H9 (cell line): ENCODE measurements at regions not wholly inside any gene's neighbourhood (a gene's known extent, or its start where the extent isn't known, plus 50 kb on each side); places are given as distances from the start of the nearest gene placed in this dataset.

Experiments
- DNase-seq: peaks from one replicate; pipeline ENCODE4 v3.0.0-alpha.2; 2017
- H2AFZ ChIP-seq: one replicate; pipeline ENCODE4 v1.6.1; 2013; ENCODE audit warnings: mild to moderate bottlenecking, low read length, control low read depth, moderate library complexity
- H2AK5ac ChIP-seq: 2 replicates; pipeline ENCODE4 v1.6.1; 2013; ENCODE audit warnings: low read length, control low read depth, mixed read lengths; ENCODE audit not compliant: insufficient read length
- H2BK120ac ChIP-seq: one replicate; pipeline ENCODE4 v1.6.1; 2013; ENCODE audit warnings: low read depth, mild to moderate bottlenecking, low read length, control low read depth, inconsistent platforms; ENCODE audit not compliant: poor library complexity, severe bottlenecking
- H2BK12ac ChIP-seq: 2 replicates; pipeline ENCODE4 v1.6.1; 2013; ENCODE audit warnings: low read length, control low read depth, mixed read lengths, low read depth; ENCODE audit not compliant: insufficient read length
- H2BK15ac ChIP-seq: 2 replicates; pipeline ENCODE4 v1.6.1; 2013; ENCODE audit warnings: low read depth, low read length, control low read depth
- H2BK20ac ChIP-seq: one replicate; pipeline ENCODE4 v1.6.1; 2013; ENCODE audit warnings: low read depth, mild to moderate bottlenecking, low read length, control low read depth, inconsistent platforms; ENCODE audit not compliant: poor library complexity, severe bottlenecking
- H2BK5ac ChIP-seq: 2 replicates; pipeline ENCODE4 v1.6.1; 2013; ENCODE audit warnings: low read length, control low read depth, mixed read lengths; ENCODE audit not compliant: insufficient read length
- H3K14ac ChIP-seq: 2 replicates; pipeline ENCODE4 v1.6.1; 2013; ENCODE audit warnings: low read length, control low read depth; ENCODE audit not compliant: insufficient read depth
- H3K18ac ChIP-seq: 2 replicates; pipeline ENCODE4 v1.6.1; 2013; ENCODE audit warnings: low read depth, mild to moderate bottlenecking, mixed read lengths, low read length, control low read depth; ENCODE audit not compliant: insufficient read length
- H3K23ac ChIP-seq: 2 replicates; pipeline ENCODE4 v1.6.1; 2013; ENCODE audit warnings: low read length, control low read depth, mixed read lengths, low read depth; ENCODE audit not compliant: insufficient read length
- H3K23me2 ChIP-seq: 2 replicates; pipeline ENCODE4 v1.6.1; 2013; ENCODE audit warnings: low read depth, mild to moderate bottlenecking, mixed read lengths, low read length, control low read depth; ENCODE audit not compliant: insufficient read length, poor library complexity, severe bottlenecking
- H3K27ac ChIP-seq: 2 replicates; pipeline ENCODE4 v1.5.1; 2013; ENCODE audit warnings: low read length, control low read depth, mixed read lengths, low read depth; ENCODE audit not compliant: insufficient read length
- H3K27me3 ChIP-seq: 2 replicates; pipeline ENCODE4 v1.6.1; 2013; ENCODE audit warnings: low read length, control low read depth, inconsistent platforms; ENCODE audit not compliant: insufficient read depth
- H3K4ac ChIP-seq: 2 replicates; pipeline ENCODE4 v1.6.1; 2013; ENCODE audit warnings: low read depth, mild to moderate bottlenecking, control low read depth, inconsistent platforms, low read length, moderate library complexity
- H3K4me1 ChIP-seq: 2 replicates; pipeline ENCODE4 v1.6.1; 2013; ENCODE audit warnings: low read length, control low read depth, inconsistent platforms; ENCODE audit not compliant: insufficient read depth
- H3K4me2 ChIP-seq: 2 replicates; pipeline ENCODE4 v1.6.1; 2013; ENCODE audit warnings: low read length, control low read depth, mixed read lengths; ENCODE audit not compliant: insufficient read length, insufficient read depth
- H3K56ac ChIP-seq: 2 replicates; pipeline ENCODE4 v1.6.1; 2013; ENCODE audit warnings: low read depth, mild to moderate bottlenecking, mixed read lengths, low read length, control low read depth; ENCODE audit not compliant: insufficient read length
- H3K79me1 ChIP-seq: 2 replicates; pipeline ENCODE4 v1.6.1; 2013; ENCODE audit warnings: low read depth, mild to moderate bottlenecking, moderate library complexity, low read length, control low read depth, inconsistent platforms; ENCODE audit not compliant: insufficient read depth, poor library complexity, severe bottlenecking
- H3K79me2 ChIP-seq: 2 replicates; pipeline ENCODE4 v1.6.1; 2013; ENCODE audit warnings: low read length, control low read depth, inconsistent platforms; ENCODE audit not compliant: insufficient read depth
- H3K9ac ChIP-seq: 2 replicates; pipeline ENCODE4 v1.6.1; 2013; ENCODE audit warnings: low read length, control low read depth, mixed read lengths; ENCODE audit not compliant: insufficient read length; ENCODE audit errors: extremely low read depth
- H3K9me3 ChIP-seq: one replicate; pipeline ENCODE4 v1.6.1; 2013; ENCODE audit warnings: low read depth, low read length, inconsistent platforms; ENCODE audit not compliant: control insufficient read depth
- H3T11ph ChIP-seq: one replicate; pipeline ENCODE4 v1.6.1; 2013; ENCODE audit warnings: mild to moderate bottlenecking, low read length, control low read depth, inconsistent platforms
- H4K20me1 ChIP-seq: one replicate; pipeline ENCODE4 v1.6.1; 2013; ENCODE audit not compliant: control insufficient read depth, insufficient read length, insufficient read depth
- H4K5ac ChIP-seq: 2 replicates; pipeline ENCODE4 v1.6.1; 2013; ENCODE audit warnings: low read depth, mild to moderate bottlenecking, mixed read lengths, low read length, control low read depth; ENCODE audit not compliant: insufficient read length
- H4K8ac ChIP-seq: replicated peaks from 2 replicates; pipeline ENCODE4 v1.6.1; 2013; ENCODE audit warnings: low read length, control low read depth, mixed read lengths, low read depth; ENCODE audit not compliant: insufficient read length
- H4K91ac ChIP-seq: 2 replicates; pipeline ENCODE4 v1.6.1; 2013; ENCODE audit warnings: low read depth, mild to moderate bottlenecking, moderate library complexity, mixed read lengths, low read length, control low read depth; ENCODE audit not compliant: insufficient read length
- H3K27ac Mint-ChIP-seq, 3 experiments: 2 replicates in 2 of 3; 3 replicates in 1 of 3; pipeline ENCODE4 v1.8.0; 2020 to 2021; ENCODE audit warnings: mixed read lengths in 3 of 3, mild to moderate bottlenecking in 1 of 3, moderate library complexity in 1 of 3
- H3K27me3 Mint-ChIP-seq: 2 replicates; pipeline ENCODE4 v1.8.0; 2021; ENCODE audit warnings: low read depth, mild to moderate bottlenecking, moderate library complexity, mixed read lengths
- H3K36me3 Mint-ChIP-seq, 3 experiments: 2 replicates in 2 of 3; 3 replicates in 1 of 3; pipeline ENCODE4 v1.8.0; 2020 to 2021; ENCODE audit warnings: low read depth in 3 of 3, mixed read lengths in 3 of 3; ENCODE audit not compliant: insufficient read depth in 1 of 3
- H3K4me1 Mint-ChIP-seq, 2 experiments: 2 replicates each; pipeline ENCODE4 v1.8.0; 2020; ENCODE audit warnings: mixed read lengths in 2 of 2
- H3K4me3 Mint-ChIP-seq, 2 experiments: 2 replicates in 1 of 2; 3 replicates in 1 of 2; pipeline ENCODE4 v1.8.0; 2020 to 2021; ENCODE audit warnings: mild to moderate bottlenecking in 2 of 2, mixed read lengths in 2 of 2, moderate library complexity in 1 of 2
- H3K9me3 Mint-ChIP-seq, 2 experiments: 2 replicates in 1 of 2; 3 replicates in 1 of 2; pipeline ENCODE4 v1.8.0; 2020; ENCODE audit warnings: mild to moderate bottlenecking in 2 of 2, mixed read lengths in 2 of 2, moderate library complexity in 1 of 2
- WGBS: extraction: QIAGEN DNeasy Blood & Tissue Kit; methylation state at CpG from one replicate; pipeline ENCODE4 v1.1.7; 2013; ENCODE audit warnings: missing lambda C conversion rate, low lambda C conversion rate, mixed read lengths; ENCODE audit not compliant: insufficient read length; ENCODE audit errors: extremely low coverage; 5-methylcytosine and 5-hydroxymethylcytosine counted together
- TF ChIP-seq, protein P1 (sequence below): fragments of 200-600 bp; sonication (generic); conservative IDR thresholded peaks from 3 replicates; pipeline ENCODE4 v1.8.0; 2021; ENCODE audit warnings: antibody characterized with exemption, mild to moderate bottlenecking

DNA sequence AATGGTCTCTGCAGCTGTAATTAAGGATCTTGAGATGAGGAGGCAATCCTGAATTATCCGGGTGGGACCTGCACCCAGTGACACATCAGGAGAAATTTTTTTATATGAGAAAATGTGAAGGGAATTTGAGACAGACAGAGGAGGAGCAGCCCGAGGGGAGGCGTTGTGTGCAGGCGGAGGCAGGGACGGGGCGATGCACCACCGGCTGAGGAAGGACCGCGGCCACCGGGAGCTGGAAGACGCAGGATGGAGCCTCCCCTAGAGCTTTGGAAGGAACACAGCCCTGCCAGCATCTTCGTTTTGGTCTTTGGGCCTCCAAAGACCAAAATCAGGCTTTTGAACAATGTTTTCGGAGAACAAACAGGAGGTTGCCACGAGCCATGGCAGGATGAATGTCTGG is 85.0 kb upstream of the ADRA2C start:
- no peak overlapping the region for H3K14ac ChIP-seq
- WGBS = no CpG with 5 or more reads among the region's 14 CpGs
- Mint-ChIP-seq H3K4me1 (peaks cover 2 to 11% of the 10 kb centered on the region in 2 experiments; a peak in 2 of 4 replicates), H3K36me3 (no peaks in the 10 kb centered on the region; a peak in 1 of 7 replicates), H3K4me3 (no peak overlapping the region; a peak in 1 of 5 replicates), H3K27me3 (peaks cover 33% of the 10 kb centered on the region), H3K9me3 (no peaks in the 10 kb centered on the region; a peak in 1 of 5 replicates), H3K27ac (no peak overlapping the region)
- H3K9ac ChIP-seq = no peak overlapping the region
- no peak overlapping the region for H2BK120ac ChIP-seq
- H3K27me3 ChIP-seq = no peaks in the 10 kb centered on the region; the same call in 1 of the 2 replicates
- H3K18ac ChIP-seq = no peak overlapping the region
- TF ChIP-seq, protein P1, sequence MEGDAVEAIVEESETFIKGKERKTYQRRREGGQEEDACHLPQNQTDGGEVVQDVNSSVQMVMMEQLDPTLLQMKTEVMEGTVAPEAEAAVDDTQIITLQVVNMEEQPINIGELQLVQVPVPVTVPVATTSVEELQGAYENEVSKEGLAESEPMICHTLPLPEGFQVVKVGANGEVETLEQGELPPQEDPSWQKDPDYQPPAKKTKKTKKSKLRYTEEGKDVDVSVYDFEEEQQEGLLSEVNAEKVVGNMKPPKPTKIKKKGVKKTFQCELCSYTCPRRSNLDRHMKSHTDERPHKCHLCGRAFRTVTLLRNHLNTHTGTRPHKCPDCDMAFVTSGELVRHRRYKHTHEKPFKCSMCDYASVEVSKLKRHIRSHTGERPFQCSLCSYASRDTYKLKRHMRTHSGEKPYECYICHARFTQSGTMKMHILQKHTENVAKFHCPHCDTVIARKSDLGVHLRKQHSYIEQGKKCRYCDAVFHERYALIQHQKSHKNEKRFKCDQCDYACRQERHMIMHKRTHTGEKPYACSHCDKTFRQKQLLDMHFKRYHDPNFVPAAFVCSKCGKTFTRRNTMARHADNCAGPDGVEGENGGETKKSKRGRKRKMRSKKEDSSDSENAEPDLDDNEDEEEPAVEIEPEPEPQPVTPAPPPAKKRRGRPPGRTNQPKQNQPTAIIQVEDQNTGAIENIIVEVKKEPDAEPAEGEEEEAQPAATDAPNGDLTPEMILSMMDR = no peak
- H4K5ac ChIP-seq = no peak overlapping the region
- no peak overlapping the region for H3K23ac ChIP-seq
- H2AK5ac ChIP-seq = no peak overlapping the region
- no peak overlapping the region for H3T11ph ChIP-seq
- no peak overlapping the region for H2AFZ ChIP-seq
- no peak overlapping the region for H3K4me2 ChIP-seq
- H3K27ac ChIP-seq = no peak overlapping the region
- H2BK12ac ChIP-seq = no peak overlapping the region
- H4K20me1 ChIP-seq = no peaks in the 10 kb centered on the region
- no peak overlapping the region for H2BK5ac ChIP-seq
- no peak overlapping the region for H2BK20ac ChIP-seq
- no peak overlapping the region for H3K4ac ChIP-seq
- DNase-seq = peak; percentile 16
- H4K8ac ChIP-seq = no peak overlapping the region
- H2BK15ac ChIP-seq = no peak overlapping the region
- H3K79me1 ChIP-seq = no peaks in the 10 kb centered on the region
- no peaks in the 10 kb centered on the region for H3K79me2 ChIP-seq
- no peak overlapping the region for H3K56ac ChIP-seq
- H3K4me1 ChIP-seq = no peaks in the 10 kb centered on the region
- H4K91ac ChIP-seq = no peak overlapping the region
- no peaks in the 10 kb centered on the region for H3K23me2 ChIP-seq
- no peaks in the 10 kb centered on the region for H3K9me3 ChIP-seq
